A673 (cell line): ENCODE measurements at regions not wholly inside any gene's neighbourhood (a gene's known extent, or its start where the extent isn't known, plus 50 kb on each side); places are given as distances from the start of the nearest gene placed in this dataset.

Experiments used
- BruUV-seq: library from RNA; stranded (reverse); fragments of 400-500 nt; replicated peaks from 2 replicates; lab custom pipeline; 2021; lab: Mats Ljungman, UMichigan
- CTCF ChIA-PET: fragments of 300-600 bp; sonication (Branson Sonifier 250); formaldehyde crosslinking; loops from one replicate; lab custom pipeline; 2022; ENCODE audit warnings: antibody characterized with exemption; lab: Charles Lee
- POLR2A ChIA-PET: fragments of 300-600 bp; sonication (Branson Sonifier 250); formaldehyde crosslinking; loops from one replicate; lab custom pipeline; 2022; ENCODE audit warnings: antibody characterized with exemption; ENCODE audit not compliant: low non-redundant PET; lab: Charles Lee
- DNase-seq: peaks from one replicate; pipeline ENCODE4 v3.0.0-alpha.2; 2015; ENCODE audit warnings: low spot score
- H3K27ac ChIP-seq: fragments of 200-600 bp; sonication (generic); 2 replicates; pipeline ENCODE4 v1.5.1; 2016; ENCODE audit warnings: mixed run types, low read depth, mild to moderate bottlenecking, mixed read lengths, antibody characterized with exemption, low read length; ENCODE audit not compliant: poor library complexity, severe bottlenecking
- H3K27me3 ChIP-seq: fragments of 200-600 bp; sonication (generic); replicated peaks from 2 replicates; pipeline ENCODE4 v1.6.1; 2017; ENCODE audit warnings: mixed run types, low read depth, mild to moderate bottlenecking, mixed read lengths, antibody characterized with exemption, low read length; ENCODE audit not compliant: insufficient read depth, poor library complexity
- H3K36me3 ChIP-seq: fragments of 200-600 bp; sonication (generic); 2 replicates; pipeline ENCODE4 v1.6.1; 2016; ENCODE audit warnings: mixed run types, mild to moderate bottlenecking, mixed read lengths, antibody characterized with exemption, low read length; ENCODE audit not compliant: insufficient read depth, poor library complexity, severe bottlenecking
- H3K4me1 ChIP-seq: fragments of 200-600 bp; sonication (generic); 2 replicates; pipeline ENCODE4 v1.6.1; 2017; ENCODE audit warnings: mixed run types, mild to moderate bottlenecking, mixed read lengths, antibody characterized with exemption, low read length; ENCODE audit not compliant: insufficient read depth, poor library complexity, severe bottlenecking
- H3K4me3 ChIP-seq: fragments of 200-600 bp; sonication (generic); 2 replicates; pipeline ENCODE4 v1.5.1; 2016; ENCODE audit warnings: low read depth, mixed run types, mild to moderate bottlenecking, mixed read lengths, low read length; ENCODE audit not compliant: poor library complexity, severe bottlenecking
- H3K9me3 ChIP-seq: fragments of 200-600 bp; sonication (generic); 2 replicates; pipeline ENCODE4 v1.6.1; 2016; ENCODE audit warnings: mixed run types, low read depth, mild to moderate bottlenecking, mixed read lengths, antibody characterized with exemption, low read length; ENCODE audit not compliant: poor library complexity, severe bottlenecking
- EZH2 ChIP-seq: fragments of 200-600 bp; sonication (generic); IDR thresholded peaks from 2 replicates; pipeline ENCODE4 v1.6.1; 2017; ENCODE audit warnings: borderline replicate concordance, low read depth, mild to moderate bottlenecking, mixed read lengths, antibody characterized with exemption, low read length; ENCODE audit not compliant: poor library complexity, severe bottlenecking
- intact Hi-C: fragments of 100-400 bp; cut with micrococcal nuclease; formaldehyde crosslinking; loops from one replicate; pipeline ENCODE4 v1.10.0; 2022; ENCODE audit not compliant: unreplicated experiment
- TF ChIP-seq, protein P1 (sequence below): fragments of 300-800, 200-600 bp; sonication (generic); conservative IDR thresholded peaks from 2 replicates; pipeline ENCODE4 v1.5.1; 2017; ENCODE audit warnings: low read depth, mild to moderate bottlenecking, antibody characterized with exemption, low read length, moderate library complexity, mixed read lengths

DNA sequence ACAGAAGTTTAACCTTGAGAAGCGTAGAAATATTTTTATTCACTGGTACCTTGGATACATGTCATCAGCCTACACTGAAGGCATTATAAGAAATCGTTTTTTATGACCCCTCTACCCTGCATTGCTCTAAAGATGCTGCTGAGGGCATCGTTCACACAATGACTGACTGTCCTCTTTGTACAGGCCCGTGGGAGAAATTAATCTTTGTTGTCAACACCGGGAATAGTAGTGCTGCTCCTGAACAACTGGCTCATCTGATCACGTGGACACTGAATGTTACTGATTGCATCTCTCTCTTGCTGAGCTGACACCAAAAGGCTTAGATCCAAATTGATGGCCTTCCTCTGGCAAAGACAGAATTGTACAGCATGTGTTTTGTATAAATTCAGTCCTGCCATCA lies 157.1 kb upstream of the SMLR1 start:
- ChIA-PET CTCF (no interaction called here), POLR2A (no interaction called here)
- no peak overlapping the region for H3K27ac ChIP-seq
- TF ChIP-seq, protein P1, sequence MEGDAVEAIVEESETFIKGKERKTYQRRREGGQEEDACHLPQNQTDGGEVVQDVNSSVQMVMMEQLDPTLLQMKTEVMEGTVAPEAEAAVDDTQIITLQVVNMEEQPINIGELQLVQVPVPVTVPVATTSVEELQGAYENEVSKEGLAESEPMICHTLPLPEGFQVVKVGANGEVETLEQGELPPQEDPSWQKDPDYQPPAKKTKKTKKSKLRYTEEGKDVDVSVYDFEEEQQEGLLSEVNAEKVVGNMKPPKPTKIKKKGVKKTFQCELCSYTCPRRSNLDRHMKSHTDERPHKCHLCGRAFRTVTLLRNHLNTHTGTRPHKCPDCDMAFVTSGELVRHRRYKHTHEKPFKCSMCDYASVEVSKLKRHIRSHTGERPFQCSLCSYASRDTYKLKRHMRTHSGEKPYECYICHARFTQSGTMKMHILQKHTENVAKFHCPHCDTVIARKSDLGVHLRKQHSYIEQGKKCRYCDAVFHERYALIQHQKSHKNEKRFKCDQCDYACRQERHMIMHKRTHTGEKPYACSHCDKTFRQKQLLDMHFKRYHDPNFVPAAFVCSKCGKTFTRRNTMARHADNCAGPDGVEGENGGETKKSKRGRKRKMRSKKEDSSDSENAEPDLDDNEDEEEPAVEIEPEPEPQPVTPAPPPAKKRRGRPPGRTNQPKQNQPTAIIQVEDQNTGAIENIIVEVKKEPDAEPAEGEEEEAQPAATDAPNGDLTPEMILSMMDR = no peak
- TF ChIP-seq EZH2 = no peak
- intact Hi-C loops = no loop called here
- DNase-seq = peak; percentile 27
- H3K4me3 ChIP-seq = no peak overlapping the region
- H3K4me1 ChIP-seq = no peaks in the 10 kb centered on the region
- no peaks in the 10 kb centered on the region for H3K36me3 ChIP-seq
- no peaks in the 10 kb centered on the region for H3K27me3 ChIP-seq
- H3K9me3 ChIP-seq = no peaks in the 10 kb centered on the region
- no TSS peak for BruUV-seq

DNA sequence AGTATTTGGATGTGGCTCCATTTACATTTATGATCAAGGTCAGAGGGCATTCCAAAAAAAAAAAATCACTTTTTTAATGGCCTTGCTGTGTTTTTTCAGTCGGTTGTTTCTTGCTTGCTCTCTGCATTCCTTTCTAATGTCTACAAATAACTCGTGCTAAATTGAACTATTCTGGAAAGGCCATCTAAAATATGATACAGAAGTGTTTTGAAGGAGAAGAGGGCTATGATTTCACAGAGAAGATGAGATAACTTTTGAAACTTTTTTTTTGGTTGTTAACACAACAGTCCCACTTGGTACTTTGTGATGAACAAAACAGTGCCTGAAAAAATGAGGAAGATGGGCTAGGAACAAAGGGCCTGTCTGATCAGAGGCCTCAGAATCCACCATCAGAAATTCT lies 156.1 kb upstream of the SMLR1 start:
- intact Hi-C loops = no loop called here
- Histone ChIP-seq H3K4me1 (no peaks in the 10 kb centered on the region), H3K27me3 (no peaks in the 10 kb centered on the region), H3K36me3 (no peaks in the 10 kb centered on the region), H3K9me3 (no peaks in the 10 kb centered on the region), H3K27ac (no peak overlapping the region), H3K4me3 (no peak overlapping the region)
- CTCF ChIA-PET = no interaction called here
- no peak for DNase-seq
- no TSS peak for BruUV-seq
- no peak for TF ChIP-seq EZH2
- TF ChIP-seq, protein P1 = no peak
- POLR2A ChIA-PET = no interaction called here

DNA sequence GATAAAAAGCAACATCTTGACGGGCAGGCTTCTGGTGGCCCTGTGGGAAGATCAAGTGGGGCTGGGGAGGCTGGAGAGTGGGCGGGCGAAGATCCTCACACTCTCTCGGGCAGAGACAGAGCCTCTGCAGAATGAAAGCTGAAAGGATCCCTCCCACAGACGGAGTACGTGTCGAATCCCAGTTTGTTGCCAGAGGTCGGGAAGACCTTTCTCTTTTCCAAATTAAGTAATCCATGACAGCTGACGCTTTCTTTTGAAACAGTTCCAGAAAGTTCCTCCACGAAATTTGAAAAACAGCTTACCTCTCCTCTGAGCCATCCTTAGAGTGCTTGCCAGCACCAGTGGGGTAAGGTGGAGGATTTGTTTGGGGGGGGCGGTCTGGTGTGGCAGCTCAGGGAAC lies 155.6 kb upstream of the SMLR1 start:
- Histone ChIP-seq H3K4me1 (no peaks in the 10 kb centered on the region), H3K36me3 (no peaks in the 10 kb centered on the region), H3K27ac (no peak overlapping the region), H3K27me3 (no peaks in the 10 kb centered on the region), H3K4me3 (no peak overlapping the region), H3K9me3 (no peaks in the 10 kb centered on the region)
- DNase-seq = no peak
- intact Hi-C loops = no loop called here
- POLR2A ChIA-PET = no interaction called here
- no peak for TF ChIP-seq EZH2
- TF ChIP-seq, protein P1 = no peak
- no TSS peak for BruUV-seq
- CTCF ChIA-PET = no interaction called here
